Chondrocyte (in vitro differentiated cells): ENCODE measurements at regions not wholly inside any gene's neighbourhood (a gene's known extent, or its start where the extent isn't known, plus 50 kb on each side); places are given as distances from the start of the nearest gene placed in this dataset.

ENCODE experiments used
- DNase-seq: peaks from one replicate; pipeline ENCODE4 v3.0.0; 2021; ENCODE audit warnings: mixed read lengths, low spot score
- H3K27ac Mint-ChIP-seq: one replicate; pipeline ENCODE4 v1.8.0; 2021; ENCODE audit warnings: mild to moderate bottlenecking, moderate library complexity, mixed read lengths; ENCODE audit not compliant: unreplicated experiment
- H3K27me3 Mint-ChIP-seq: 2 replicates; pipeline ENCODE4 v1.8.0; 2021; ENCODE audit warnings: low read depth, mixed read lengths
- H3K36me3 Mint-ChIP-seq: 2 replicates; pipeline ENCODE4 v1.8.0; 2021; ENCODE audit warnings: low read depth, mixed read lengths
- H3K4me1 Mint-ChIP-seq: 2 replicates; pipeline ENCODE4 v1.8.0; 2021; ENCODE audit warnings: low read depth, mild to moderate bottlenecking, mixed read lengths
- H3K4me3 Mint-ChIP-seq: one replicate; pipeline ENCODE4 v1.8.0; 2021; ENCODE audit warnings: mild to moderate bottlenecking, moderate library complexity, mixed read lengths; ENCODE audit not compliant: unreplicated experiment
- H3K9me3 Mint-ChIP-seq: 2 replicates; pipeline ENCODE4 v1.8.0; 2021; ENCODE audit warnings: low read depth, mixed read lengths
- TF ChIP-seq, protein P1 (sequence below): fragments of 200-600 bp; sonication (generic); IDR thresholded peaks from 2 replicates; pipeline ENCODE4 v1.5.0; 2021; ENCODE audit warnings: antibody characterized with exemption, mild to moderate bottlenecking, moderate library complexity

DNA sequence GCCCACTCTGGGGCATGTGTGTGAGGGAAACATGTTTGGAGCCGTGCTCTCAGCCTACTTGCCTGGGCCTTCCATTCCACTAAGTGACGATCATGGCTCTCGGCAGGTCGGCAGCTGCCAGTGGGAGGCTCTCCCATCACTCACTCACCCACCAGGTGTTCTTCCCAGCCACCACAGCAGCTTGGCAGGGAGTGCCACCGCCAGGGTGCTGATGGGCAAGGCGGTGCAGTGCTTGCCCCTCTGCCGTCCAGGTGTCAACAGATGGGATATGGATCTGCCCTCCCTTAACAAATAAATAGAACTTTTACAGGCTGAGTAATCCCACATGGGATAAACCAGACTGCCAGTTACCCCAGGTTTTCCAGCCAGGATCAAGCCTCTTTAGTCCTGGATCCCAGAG lies 205.5 kb upstream of the TMEM45B start:
- peaks cover 18% of the 10 kb centered on the region for H3K27me3 Mint-ChIP-seq
- TF ChIP-seq, protein P1, sequence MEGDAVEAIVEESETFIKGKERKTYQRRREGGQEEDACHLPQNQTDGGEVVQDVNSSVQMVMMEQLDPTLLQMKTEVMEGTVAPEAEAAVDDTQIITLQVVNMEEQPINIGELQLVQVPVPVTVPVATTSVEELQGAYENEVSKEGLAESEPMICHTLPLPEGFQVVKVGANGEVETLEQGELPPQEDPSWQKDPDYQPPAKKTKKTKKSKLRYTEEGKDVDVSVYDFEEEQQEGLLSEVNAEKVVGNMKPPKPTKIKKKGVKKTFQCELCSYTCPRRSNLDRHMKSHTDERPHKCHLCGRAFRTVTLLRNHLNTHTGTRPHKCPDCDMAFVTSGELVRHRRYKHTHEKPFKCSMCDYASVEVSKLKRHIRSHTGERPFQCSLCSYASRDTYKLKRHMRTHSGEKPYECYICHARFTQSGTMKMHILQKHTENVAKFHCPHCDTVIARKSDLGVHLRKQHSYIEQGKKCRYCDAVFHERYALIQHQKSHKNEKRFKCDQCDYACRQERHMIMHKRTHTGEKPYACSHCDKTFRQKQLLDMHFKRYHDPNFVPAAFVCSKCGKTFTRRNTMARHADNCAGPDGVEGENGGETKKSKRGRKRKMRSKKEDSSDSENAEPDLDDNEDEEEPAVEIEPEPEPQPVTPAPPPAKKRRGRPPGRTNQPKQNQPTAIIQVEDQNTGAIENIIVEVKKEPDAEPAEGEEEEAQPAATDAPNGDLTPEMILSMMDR: no peak
- no peaks in the 10 kb centered on the region for H3K4me1 Mint-ChIP-seq
- H3K36me3 Mint-ChIP-seq: no peaks in the 10 kb centered on the region
- H3K9me3 Mint-ChIP-seq: no peaks in the 10 kb centered on the region
- H3K27ac Mint-ChIP-seq: no peak overlapping the region
- no peak overlapping the region for H3K4me3 Mint-ChIP-seq
- no peak for DNase-seq

DNA sequence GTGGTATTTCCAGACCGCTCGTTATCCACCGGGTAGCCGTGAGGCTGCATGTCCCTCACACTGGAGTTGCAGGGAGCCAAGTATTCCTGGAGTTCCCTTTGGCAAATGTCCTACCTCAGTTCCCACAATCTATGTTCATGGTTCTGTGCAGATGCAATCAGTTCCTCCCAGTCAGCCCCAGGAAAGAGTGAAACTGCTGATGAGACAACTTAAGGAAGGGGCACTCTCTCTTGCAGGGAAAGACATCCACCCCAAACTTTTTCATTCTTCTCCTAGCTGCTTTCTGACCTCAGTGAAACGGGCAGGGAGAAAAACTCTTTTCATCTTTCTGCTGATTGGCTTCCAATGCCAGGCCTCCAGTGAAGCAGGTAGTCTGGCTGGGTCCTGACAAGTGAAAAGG lies 205.1 kb upstream of the TMEM45B start:
- Mint-ChIP-seq H3K27ac (no peak overlapping the region), H3K36me3 (no peaks in the 10 kb centered on the region), H3K27me3 (peaks cover 18% of the 10 kb centered on the region), H3K4me3 (no peak overlapping the region), H3K4me1 (no peaks in the 10 kb centered on the region), H3K9me3 (no peaks in the 10 kb centered on the region)
- TF ChIP-seq, protein P1: no peak
- no peak for DNase-seq

DNA sequence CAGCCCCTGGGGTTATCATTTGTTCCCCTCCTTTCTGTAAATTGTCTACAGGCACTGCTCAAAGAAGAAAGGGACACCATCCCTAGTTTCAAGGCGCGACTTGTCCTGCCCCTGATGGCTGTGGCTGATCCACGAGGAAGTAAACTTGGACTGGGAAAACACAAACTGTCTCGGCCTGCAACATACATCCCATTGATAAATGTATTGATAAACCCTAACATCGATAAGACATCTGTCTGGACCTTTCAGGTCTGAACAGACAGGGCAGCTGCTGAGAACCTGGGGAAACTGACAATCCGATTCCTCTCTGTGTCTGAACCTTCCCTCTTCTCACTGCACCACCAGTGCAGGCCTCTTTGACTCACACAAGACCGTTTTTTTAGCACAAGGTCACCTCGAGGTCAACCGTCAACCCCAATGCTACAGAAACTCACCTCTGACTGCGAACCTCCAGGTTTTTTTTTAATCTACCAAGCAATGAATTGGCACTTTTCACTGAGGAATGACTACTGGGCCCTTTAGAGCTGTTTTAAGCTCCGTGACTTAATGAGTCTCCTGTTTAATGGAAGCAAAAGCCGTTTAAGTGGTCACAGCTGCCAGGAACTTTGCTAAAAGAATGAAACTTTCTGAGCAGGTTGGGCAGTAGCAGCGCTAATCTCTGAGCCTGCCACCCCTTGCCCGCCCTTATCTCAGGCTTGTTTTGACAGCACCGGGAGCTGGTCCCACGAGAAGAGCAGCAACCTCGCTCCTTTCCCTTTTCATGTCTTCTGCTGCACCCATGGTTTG lies 203.8 kb upstream of the TMEM45B start:
- H3K4me3 Mint-ChIP-seq: no peak overlapping the region
- TF ChIP-seq, protein P1: no peak
- H3K9me3 Mint-ChIP-seq: no peaks in the 10 kb centered on the region
- H3K27ac Mint-ChIP-seq: no peak overlapping the region
- H3K4me1 Mint-ChIP-seq: no peaks in the 10 kb centered on the region
- peaks cover 23% of the 10 kb centered on the region for H3K27me3 Mint-ChIP-seq
- DNase-seq: no peak
- no peaks in the 10 kb centered on the region for H3K36me3 Mint-ChIP-seq

DNA sequence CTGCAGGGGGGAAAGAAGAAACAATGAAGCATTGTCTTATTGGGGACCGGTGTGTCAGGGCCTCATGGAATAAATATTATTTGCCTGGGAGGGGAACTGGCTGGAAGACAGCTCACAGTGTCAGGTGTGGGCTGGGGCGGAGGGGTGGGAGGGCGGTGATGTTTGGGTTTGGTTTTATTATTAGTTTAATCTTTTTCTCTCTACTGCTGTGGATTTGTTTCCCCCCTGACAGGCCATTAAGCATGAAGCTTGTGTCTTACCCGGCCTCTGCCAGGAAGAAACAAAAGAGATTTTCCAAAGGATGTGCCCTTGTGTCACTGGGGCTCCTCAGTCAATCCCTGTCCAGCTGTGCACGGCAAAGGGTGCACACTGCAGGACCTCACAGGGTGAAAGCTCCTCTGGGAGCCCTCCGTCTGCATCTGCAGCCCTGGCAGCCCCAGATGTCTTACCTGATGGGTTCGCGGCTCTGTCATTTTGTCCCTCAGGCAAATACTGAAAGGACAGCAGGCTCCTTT lies 203.1 kb upstream of the TMEM45B start:
- H3K27ac Mint-ChIP-seq: no peak overlapping the region
- H3K4me3 Mint-ChIP-seq: no peak overlapping the region

DNA sequence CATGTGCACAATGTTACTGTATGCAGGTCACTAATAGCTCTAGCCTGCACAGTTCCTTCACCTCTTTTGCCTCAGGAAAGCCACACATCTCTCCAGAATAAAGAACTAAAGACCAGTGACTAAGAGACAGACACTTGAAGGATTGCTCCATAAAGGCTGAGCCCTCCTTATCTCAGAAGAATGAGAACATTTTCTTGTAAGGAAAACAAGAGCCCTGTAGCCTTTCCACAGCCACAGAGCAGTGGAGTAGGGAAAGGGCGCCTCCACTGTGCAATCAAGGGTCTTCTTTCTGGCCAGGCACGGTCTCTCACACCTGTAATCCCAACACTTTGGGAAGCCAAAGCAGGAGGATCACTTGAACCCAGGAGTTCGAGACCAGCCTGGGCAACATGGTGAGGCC lies 202.6 kb upstream of the TMEM45B start:
- Mint-ChIP-seq H3K4me1 (no peaks in the 10 kb centered on the region), H3K36me3 (no peaks in the 10 kb centered on the region), H3K9me3 (no peaks in the 10 kb centered on the region), H3K4me3 (no peak overlapping the region), H3K27ac (no peak overlapping the region), H3K27me3 (peaks cover 21% of the 10 kb centered on the region)
- TF ChIP-seq, protein P1: no peak
- no peak for DNase-seq

More for the DNA sequence above, 203.1 kb upstream of the TMEM45B start:
- H3K27me3 Mint-ChIP-seq: peaks cover 23% of the 10 kb centered on the region
- TF ChIP-seq, protein P1: no peak
- no peaks in the 10 kb centered on the region for H3K36me3 Mint-ChIP-seq
- no peaks in the 10 kb centered on the region for H3K9me3 Mint-ChIP-seq
- DNase-seq: no peak
- no peaks in the 10 kb centered on the region for H3K4me1 Mint-ChIP-seq
